ENCODE measurements at regions not wholly inside any gene's neighbourhood (a gene's known extent, or its start where the extent isn't known, plus 50 kb on each side); places are given as distances from the start of the nearest gene placed in this dataset.

GRCh38 chr10:7040681-7041080 is 370.2 kb downstream of the SFMBT2 start:
- no peak for TF ChIP-seq CTCF (IDR thresholded peaks at IDR 0.05)
- no peak for TF ChIP-seq POLR2A (IDR thresholded peaks at IDR 0.05)
